ENCODE measurements at regions not wholly inside any gene's neighbourhood (a gene's known extent, or its start where the extent isn't known, plus 50 kb on each side); places are given as distances from the start of the nearest gene placed in this dataset.
"Not testable (repeated sequence)": the region's sequence is repeated elsewhere in the genome, so short reads cannot be mapped to it uniquely, and the experiment has no call there.

DNA sequence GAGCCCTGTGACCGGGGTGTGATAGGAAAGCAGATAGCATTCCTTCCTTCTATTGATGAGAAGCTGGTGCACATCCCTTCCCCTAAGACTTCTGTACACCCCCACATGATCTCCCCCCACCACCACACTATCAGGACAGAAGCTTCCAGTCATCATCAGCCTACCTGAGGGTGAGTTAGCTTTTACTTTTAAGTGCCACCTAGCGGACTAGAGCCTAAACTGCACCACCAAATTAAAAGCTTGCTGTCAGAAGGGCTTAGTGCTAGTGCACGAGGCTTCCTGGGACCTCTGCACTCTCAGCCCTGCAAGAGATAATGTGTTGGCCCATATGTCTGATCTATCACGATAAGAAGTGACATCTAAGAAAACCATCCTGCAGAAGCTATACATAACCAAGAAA, 181.7 kb downstream of the SPIN4 start:
- TF ChIP-seq CTCF, EZH2phosphoT487, EZH2 (IDR thresholded peaks at IDR 0.05): not testable (repeated sequence)
